K562 (cell line): ENCODE measurements at regions not wholly inside any gene's neighbourhood (a gene's known extent, or its start where the extent isn't known, plus 50 kb on each side); places are given as distances from the start of the nearest gene placed in this dataset.

Experiments
- ETV5 ChIP-seq: sonication (generic); formaldehyde crosslinking; IDR thresholded peaks from 2 replicates; pipeline ENCODE4 v1.4.0; 2020; ENCODE audit warnings: low read depth, mild to moderate bottlenecking, missing genetic modification reagents
- JUND ChIP-seq, 2 experiments: IDR thresholded peaks; 2 replicates in 1 of 2; 3 replicates in 1 of 2; pipeline ENCODE4 v1.6.1; 2011; ENCODE audit warnings: borderline replicate concordance in 2 of 2, low read depth in 2 of 2, low read length in 2 of 2, improper control_type of control experiment in 1 of 2, missing biosample characterization in 1 of 2, missing genetic modification characterization in 1 of 2, missing genetic modification reagents in 1 of 2
- MEIS2 ChIP-seq: fragments of 450-650 bp; IDR thresholded peaks from 2 replicates; pipeline ENCODE4 v1.6.1; 2014; ENCODE audit warnings: mild to moderate bottlenecking; ENCODE audit not compliant: partially characterized antibody
- NCOA4 ChIP-seq: fragments of 450-650 bp; IDR thresholded peaks from 2 replicates; pipeline ENCODE4 v1.6.1; 2018; ENCODE audit warnings: mild to moderate bottlenecking; ENCODE audit not compliant: partially characterized antibody
- POLR2AphosphoS5 ChIP-seq: IDR thresholded peaks from 2 replicates; pipeline ENCODE4 v1.6.1; 2011; ENCODE audit warnings: mild to moderate bottlenecking, low read depth, low read length, moderate library complexity; ENCODE audit not compliant: control insufficient read depth, insufficient read depth
- RCOR1 ChIP-seq, 2 experiments: IDR thresholded peaks; 2 replicates each; pipeline ENCODE4 v1.6.1; 2012; ENCODE audit warnings: low read depth in 2 of 2, low read length in 2 of 2, borderline replicate concordance in 1 of 2, improper control_type of control experiment in 1 of 2
- SAFB2 ChIP-seq: fragments of 200-400 bp; formaldehyde crosslinking; IDR thresholded peaks from 2 replicates; pipeline ENCODE4 v1.6.1; 2018; ENCODE audit warnings: borderline replicate concordance, low read length, low read depth, moderate library complexity; ENCODE audit not compliant: severe bottlenecking
- SPI1 ChIP-seq: IDR thresholded peaks from 2 replicates; pipeline ENCODE4 v1.6.1; 2011; ENCODE audit warnings: low read depth, low read length, control low read depth, borderline replicate concordance
- ZNF263 ChIP-seq: sonication (generic); formaldehyde crosslinking; IDR thresholded peaks from 2 replicates; pipeline ENCODE4 v1.8.0; 2022; ENCODE audit warnings: mild to moderate bottlenecking, missing genetic modification reagents, borderline replicate concordance
- TF ChIP-seq, protein P1 (sequence below), 2 experiments: fragments of 450-650 bp; formaldehyde crosslinking in 1 of 2; IDR thresholded peaks; 2 replicates each; pipeline versions ENCODE4 v1.4.0 to v1.6.1; 2014 to 2020; ENCODE audit warnings: mild to moderate bottlenecking in 2 of 2, borderline replicate concordance in 1 of 2, low read depth in 1 of 2
- TF ChIP-seq, protein P2 (sequence below): fragments of 450-650 bp; IDR thresholded peaks from 2 replicates; pipeline ENCODE4 v1.6.1; 2016; ENCODE audit warnings: borderline replicate concordance
- TF ChIP-seq, protein P3 (sequence below): sonication (generic); formaldehyde crosslinking; IDR thresholded peaks from 2 replicates; pipeline ENCODE4 v1.5.0; 2020; ENCODE audit warnings: missing genetic modification reagents
- TF ChIP-seq, protein P4 (sequence below): fragments of 250-450 bp; sonication (Bioruptor Pico); IDR thresholded peaks from 2 replicates; pipeline ENCODE4 v1.8.0; 2022; ENCODE audit warnings: inconsistent platforms, mild to moderate bottlenecking, moderate library complexity, borderline replicate concordance

DNA sequence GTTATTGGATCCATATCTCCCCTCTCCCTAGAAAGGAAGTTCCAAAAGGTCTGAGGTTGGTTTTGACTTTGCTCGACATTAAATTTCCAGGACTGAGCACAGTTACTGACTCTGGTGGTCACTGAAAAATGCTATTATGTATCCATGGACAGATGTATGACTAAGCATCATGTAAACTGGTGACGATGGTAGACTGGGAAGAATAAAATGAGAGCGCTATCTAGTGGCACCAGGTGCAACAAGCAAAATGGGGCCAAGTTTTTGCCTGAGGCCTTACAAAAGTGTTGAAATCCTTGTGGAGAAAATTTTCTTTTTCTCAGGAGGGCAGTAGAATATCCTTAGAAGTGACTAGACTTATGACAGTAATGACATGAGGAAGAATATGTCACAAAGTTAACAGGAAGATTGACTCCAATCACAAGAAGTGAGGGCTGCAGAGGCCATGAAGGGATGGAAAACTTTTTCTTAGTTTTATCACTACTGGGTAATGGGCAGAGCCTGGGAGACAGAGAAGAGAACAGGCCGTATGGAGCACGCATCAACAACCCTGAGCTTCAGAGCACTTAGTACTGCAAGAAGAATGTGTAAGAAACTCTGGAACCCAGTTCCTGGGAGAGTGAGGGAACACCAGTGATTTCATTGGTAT, 88.9 kb upstream of the ELOVL5 start (continued):
- TF ChIP-seq, protein P1, sequence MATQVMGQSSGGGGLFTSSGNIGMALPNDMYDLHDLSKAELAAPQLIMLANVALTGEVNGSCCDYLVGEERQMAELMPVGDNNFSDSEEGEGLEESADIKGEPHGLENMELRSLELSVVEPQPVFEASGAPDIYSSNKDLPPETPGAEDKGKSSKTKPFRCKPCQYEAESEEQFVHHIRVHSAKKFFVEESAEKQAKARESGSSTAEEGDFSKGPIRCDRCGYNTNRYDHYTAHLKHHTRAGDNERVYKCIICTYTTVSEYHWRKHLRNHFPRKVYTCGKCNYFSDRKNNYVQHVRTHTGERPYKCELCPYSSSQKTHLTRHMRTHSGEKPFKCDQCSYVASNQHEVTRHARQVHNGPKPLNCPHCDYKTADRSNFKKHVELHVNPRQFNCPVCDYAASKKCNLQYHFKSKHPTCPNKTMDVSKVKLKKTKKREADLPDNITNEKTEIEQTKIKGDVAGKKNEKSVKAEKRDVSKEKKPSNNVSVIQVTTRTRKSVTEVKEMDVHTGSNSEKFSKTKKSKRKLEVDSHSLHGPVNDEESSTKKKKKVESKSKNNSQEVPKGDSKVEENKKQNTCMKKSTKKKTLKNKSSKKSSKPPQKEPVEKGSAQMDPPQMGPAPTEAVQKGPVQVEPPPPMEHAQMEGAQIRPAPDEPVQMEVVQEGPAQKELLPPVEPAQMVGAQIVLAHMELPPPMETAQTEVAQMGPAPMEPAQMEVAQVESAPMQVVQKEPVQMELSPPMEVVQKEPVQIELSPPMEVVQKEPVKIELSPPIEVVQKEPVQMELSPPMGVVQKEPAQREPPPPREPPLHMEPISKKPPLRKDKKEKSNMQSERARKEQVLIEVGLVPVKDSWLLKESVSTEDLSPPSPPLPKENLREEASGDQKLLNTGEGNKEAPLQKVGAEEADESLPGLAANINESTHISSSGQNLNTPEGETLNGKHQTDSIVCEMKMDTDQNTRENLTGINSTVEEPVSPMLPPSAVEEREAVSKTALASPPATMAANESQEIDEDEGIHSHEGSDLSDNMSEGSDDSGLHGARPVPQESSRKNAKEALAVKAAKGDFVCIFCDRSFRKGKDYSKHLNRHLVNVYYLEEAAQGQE (IDR thresholded peaks at IDR 0.05; ENCODE audit: borderline replicate concordance): peak; percentile 88
- TF ChIP-seq, protein P1 (CRISPR knock-in tag; IDR thresholded peaks at IDR 0.05; ENCODE audit: low read depth): no peak
- TF ChIP-seq NCOA4 (no peak), SAFB2 (no peak), ZNF263 (no peak), ETV5 (CRISPR knock-in tag) (no peak), MEIS2 (peak; percentile 49), RCOR1 (IDR thresholded peaks at IDR 0.05; ENCODE audit: borderline replicate concordance in 1 of 2, low read depth in 2 of 2, low read length in 2 of 2) (peak in 1 of 2 experiments; percentile 67; a peak in 2 of 4 replicates), JUND (IDR thresholded peaks at IDR 0.05; ENCODE audit: borderline replicate concordance, low read depth, low read length) (peak; percentile 79), JUND (tag; IDR thresholded peaks at IDR 0.05; ENCODE audit: borderline replicate concordance, low read depth, low read length) (peak; percentile 78; the same call in 1 of the 3 replicates), SPI1 (no peak), POLR2AphosphoS5 (no peak)
- TF ChIP-seq, protein P2, sequence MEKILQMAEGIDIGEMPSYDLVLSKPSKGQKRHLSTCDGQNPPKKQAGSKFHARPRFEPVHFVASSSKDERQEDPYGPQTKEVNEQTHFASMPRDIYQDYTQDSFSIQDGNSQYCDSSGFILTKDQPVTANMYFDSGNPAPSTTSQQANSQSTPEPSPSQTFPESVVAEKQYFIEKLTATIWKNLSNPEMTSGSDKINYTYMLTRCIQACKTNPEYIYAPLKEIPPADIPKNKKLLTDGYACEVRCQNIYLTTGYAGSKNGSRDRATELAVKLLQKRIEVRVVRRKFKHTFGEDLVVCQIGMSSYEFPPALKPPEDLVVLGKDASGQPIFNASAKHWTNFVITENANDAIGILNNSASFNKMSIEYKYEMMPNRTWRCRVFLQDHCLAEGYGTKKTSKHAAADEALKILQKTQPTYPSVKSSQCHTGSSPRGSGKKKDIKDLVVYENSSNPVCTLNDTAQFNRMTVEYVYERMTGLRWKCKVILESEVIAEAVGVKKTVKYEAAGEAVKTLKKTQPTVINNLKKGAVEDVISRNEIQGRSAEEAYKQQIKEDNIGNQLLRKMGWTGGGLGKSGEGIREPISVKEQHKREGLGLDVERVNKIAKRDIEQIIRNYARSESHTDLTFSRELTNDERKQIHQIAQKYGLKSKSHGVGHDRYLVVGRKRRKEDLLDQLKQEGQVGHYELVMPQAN: no peak
- TF ChIP-seq, protein P3, sequence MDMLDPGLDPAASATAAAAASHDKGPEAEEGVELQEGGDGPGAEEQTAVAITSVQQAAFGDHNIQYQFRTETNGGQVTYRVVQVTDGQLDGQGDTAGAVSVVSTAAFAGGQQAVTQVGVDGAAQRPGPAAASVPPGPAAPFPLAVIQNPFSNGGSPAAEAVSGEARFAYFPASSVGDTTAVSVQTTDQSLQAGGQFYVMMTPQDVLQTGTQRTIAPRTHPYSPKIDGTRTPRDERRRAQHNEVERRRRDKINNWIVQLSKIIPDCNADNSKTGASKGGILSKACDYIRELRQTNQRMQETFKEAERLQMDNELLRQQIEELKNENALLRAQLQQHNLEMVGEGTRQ (CRISPR knock-in tag): no peak
- TF ChIP-seq, protein P4, sequence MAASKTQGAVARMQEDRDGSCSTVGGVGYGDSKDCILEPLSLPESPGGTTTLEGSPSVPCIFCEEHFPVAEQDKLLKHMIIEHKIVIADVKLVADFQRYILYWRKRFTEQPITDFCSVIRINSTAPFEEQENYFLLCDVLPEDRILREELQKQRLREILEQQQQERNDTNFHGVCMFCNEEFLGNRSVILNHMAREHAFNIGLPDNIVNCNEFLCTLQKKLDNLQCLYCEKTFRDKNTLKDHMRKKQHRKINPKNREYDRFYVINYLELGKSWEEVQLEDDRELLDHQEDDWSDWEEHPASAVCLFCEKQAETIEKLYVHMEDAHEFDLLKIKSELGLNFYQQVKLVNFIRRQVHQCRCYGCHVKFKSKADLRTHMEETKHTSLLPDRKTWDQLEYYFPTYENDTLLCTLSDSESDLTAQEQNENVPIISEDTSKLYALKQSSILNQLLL (CRISPR knock-in tag): no peak
